NB4 (cell line): ENCODE measurements at regions not wholly inside any gene's neighbourhood (a gene's known extent, or its start where the extent isn't known, plus 50 kb on each side); places are given as distances from the start of the nearest gene placed in this dataset.
A peak's percentile ranks its signal among the peaks of the same experiment; 100 is the strongest.

Experiments used
- DNase-seq: peaks from one replicate; pipeline ENCODE4 v3.0.0; 2010; ENCODE audit warnings: low read depth
- H3K4me3 ChIP-seq: one replicate; pipeline ENCODE4 v1.5.1; 2011; ENCODE audit warnings: mild to moderate bottlenecking, low read depth, low read length, moderate library complexity
- CTCF ChIP-seq: IDR thresholded peaks from one replicate; pipeline ENCODE4 v1.5.1; 2012; ENCODE audit warnings: low read depth, low read length
- MYC ChIP-seq: IDR thresholded peaks from 2 replicates; pipeline ENCODE4 v1.6.1; 2011; ENCODE audit warnings: low read depth, low read length
- POLR2A ChIP-seq: IDR thresholded peaks from 2 replicates; pipeline ENCODE4 v1.6.1; 2011; ENCODE audit warnings: mild to moderate bottlenecking; ENCODE audit not compliant: insufficient read length; ENCODE audit errors: extremely low read depth
- TF ChIP-seq, protein P1 (sequence below): IDR thresholded peaks from 2 replicates; pipeline ENCODE4 v1.6.1; 2011; ENCODE audit warnings: low read depth, low read length

DNA sequence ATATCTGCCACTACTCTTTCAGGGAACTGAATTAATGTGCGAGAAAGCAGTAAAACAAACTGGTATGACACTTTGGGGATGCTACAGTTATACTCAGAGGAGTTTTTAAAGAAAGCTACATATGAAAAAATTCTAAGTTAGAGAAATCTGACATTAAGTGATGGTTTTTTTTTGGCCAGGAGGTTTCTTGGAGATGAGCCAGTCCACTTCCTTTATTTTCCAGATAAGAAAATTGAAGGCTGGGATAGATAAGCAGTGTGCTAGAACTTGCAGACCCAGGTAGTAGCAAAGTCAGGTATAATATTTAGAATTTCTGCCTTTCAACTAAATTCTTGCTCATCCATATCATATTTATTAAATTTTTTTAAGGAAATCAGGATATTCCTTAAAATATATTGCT, 106.8 kb downstream of the FAT4 start:
- no peak for DNase-seq
- TF ChIP-seq, protein P1, sequence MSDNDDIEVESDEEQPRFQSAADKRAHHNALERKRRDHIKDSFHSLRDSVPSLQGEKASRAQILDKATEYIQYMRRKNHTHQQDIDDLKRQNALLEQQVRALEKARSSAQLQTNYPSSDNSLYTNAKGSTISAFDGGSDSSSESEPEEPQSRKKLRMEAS = no peak
- no peak for TF ChIP-seq MYC
- no peak for TF ChIP-seq POLR2A
- no peak for TF ChIP-seq CTCF
- H3K4me3 ChIP-seq = no peak overlapping the region

DNA sequence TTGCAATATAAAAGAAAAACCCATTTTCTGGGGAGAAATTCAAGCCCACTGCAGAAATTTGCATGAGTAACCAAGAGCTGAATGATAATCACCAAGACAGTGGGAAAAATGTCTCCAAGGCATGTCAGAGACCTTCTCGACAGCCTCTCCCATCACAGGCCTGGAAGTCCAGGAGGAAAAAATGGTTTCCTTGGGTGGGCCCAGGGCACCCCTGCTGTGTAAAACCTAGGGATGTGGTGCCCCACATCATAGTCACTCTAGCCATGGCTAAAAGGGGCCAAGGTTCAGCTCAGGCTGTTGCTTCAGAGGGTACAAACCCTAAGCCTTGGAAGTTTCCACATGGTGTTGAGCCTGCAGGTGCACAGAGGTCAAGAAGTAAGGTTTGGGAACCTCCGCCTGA, 108.4 kb downstream of the FAT4 start:
- H3K4me3 ChIP-seq = no peak overlapping the region
- TF ChIP-seq CTCF (no peak), MYC (no peak), POLR2A (no peak)
- TF ChIP-seq, protein P1 = no peak
- DNase-seq = no peak

DNA sequence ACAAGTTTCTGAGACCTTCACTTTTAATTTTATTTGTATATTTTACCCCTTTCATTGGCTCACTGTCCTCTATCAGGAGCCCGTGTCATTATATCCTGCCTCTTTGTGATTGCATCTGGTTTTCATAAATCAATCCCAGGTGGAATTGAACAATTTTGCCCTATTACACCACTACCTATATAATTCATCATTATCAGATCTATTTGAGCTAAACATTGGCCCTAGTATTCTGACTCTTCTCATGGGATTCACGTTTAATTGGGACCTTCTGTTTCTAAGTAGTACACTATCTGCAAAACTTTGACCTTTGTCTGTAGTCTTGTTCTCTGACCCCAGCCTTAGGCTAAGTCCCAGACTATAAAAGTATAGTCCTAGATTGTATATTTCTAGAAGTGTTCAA, 114.1 kb downstream of the FAT4 start:
- no peak overlapping the region for H3K4me3 ChIP-seq

DNA sequence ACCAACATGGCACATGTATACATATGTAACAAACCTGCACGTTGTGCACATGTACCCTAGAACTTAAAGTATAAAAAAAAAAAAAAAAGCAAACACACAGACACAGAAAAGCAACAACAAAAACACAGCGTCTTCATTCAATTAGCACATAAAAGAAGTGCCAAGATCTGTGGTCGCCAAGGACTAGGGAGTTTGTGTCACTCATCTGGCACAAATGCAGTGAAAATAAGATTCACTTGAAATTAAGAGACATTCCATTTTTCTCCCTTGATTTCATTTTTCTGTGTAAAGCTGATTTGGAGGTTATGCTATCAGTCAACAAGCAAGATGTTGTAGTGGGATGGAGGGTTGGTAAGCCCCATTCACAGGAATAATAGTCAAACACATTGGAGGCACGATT, 115.3 kb downstream of the FAT4 start:
- H3K4me3 ChIP-seq = no peak overlapping the region
- TF ChIP-seq POLR2A = no peak
- TF ChIP-seq, protein P1 = no peak
- DNase-seq = no peak

More for the DNA sequence above, 114.1 kb downstream of the FAT4 start:
- no peak for DNase-seq
- TF ChIP-seq MYC = no peak
- no peak for TF ChIP-seq CTCF
- TF ChIP-seq, protein P1 = no peak
- no peak for TF ChIP-seq POLR2A

GRCh38 chr4:125432078-125432477, 117.3 kb downstream of the FAT4 start:
- H3K4me3 ChIP-seq = no peak overlapping the region
- peak; percentile 4 for DNase-seq
- no peak for TF ChIP-seq MYC

- no peak overlapping the region for H3K4me3 ChIP-seq
- DNase-seq = no peak
- TF ChIP-seq MYC = no peak
- TF ChIP-seq CTCF = no peak
- no peak for TF ChIP-seq POLR2A
- TF ChIP-seq, protein P1 = no peak
Measured at GRCh38 chr4:125433453-125433852, 118.7 kb downstream of the FAT4 start.

DNA sequence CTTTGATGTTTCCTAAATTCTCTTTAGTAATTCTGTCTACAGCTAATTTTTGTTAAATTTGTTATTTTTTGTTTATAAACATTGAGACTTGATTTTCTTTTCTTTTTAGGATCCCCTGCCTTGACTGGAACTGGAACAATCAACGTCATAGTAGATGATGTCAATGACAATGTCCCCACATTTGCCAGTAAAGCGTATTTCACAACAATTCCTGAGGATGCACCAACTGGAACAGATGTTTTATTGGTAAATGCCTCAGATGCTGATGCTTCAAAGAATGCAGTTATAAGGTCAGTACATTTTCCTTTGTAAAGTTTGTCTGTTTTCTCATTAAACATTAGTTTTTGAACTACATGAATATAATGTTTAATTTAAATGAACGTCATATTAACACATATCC, 119.4 kb downstream of the FAT4 start:
- no peak for DNase-seq
- no peak overlapping the region for H3K4me3 ChIP-seq
- TF ChIP-seq POLR2A = no peak
